ENCODE measurements at regions not wholly inside any gene's neighbourhood (a gene's known extent, or its start where the extent isn't known, plus 50 kb on each side); places are given as distances from the start of the nearest gene placed in this dataset.

GRCh38 chr15:38696109-38696727 is 131.6 kb upstream of the RASGRP1 start:
- no peak for DNase-seq (ENCODE audit: low spot score)

DNA sequence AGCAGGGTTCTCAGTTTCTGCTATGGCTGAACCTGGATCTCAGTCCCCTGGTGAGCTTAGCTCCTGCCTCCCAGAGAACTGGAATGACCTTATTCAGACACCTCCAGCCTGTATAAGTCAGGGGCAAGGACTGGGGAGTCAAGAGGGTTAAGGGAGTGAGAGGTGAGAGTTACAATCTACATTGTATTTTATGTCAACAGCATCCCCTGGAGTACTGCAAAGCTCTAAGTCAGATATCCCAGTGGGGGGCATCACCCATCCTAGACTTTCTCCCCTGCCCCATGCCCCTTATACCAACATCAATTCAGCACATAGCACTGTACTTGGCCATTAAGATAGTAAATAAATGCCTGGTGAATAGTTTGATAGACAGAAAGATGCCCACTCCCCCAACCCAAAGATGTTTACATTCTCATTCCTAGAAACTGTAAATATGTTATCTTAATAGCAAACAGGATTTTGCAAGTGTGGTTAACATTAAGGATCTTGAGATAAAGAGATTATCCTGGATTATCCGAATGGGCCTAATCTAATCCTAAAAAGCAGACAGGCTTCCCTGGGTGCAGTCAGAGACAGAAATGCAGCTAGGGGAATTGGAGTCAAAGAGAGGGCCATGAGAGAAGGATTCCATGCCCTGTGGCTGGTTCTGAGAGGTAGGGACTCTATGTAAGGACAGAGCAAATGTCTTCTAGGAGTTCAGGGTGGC is 132.3 kb upstream of the RASGRP1 start:
- no peak for DNase-seq (ENCODE audit: low spot score)

DNA sequence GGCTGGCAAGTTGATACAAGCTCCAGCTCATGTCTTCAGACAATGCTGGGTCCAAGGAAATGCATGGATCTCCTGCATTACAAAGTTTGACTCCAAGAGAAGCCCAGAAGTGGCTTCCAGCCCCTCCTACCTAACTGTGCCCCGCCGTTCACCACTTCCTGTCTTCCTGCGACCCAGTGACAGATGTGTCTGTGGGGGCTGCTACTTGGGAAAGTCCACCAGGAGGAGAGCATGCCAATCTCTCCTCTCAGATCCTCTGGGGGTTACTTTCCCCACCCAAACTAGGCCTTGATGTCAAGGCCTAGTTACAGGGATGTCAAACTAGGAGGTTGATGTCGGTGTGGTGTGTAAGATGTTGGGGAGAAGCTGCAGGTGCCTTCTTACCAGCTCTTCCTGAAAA is 133.6 kb upstream of the RASGRP1 start:
- no peak for DNase-seq (ENCODE audit: low spot score)

- DNase-seq (ENCODE audit: low spot score), result peak; percentile 64
Observed at GRCh38 chr15:38699633-38700230, 135.1 kb upstream of the RASGRP1 start.

DNA sequence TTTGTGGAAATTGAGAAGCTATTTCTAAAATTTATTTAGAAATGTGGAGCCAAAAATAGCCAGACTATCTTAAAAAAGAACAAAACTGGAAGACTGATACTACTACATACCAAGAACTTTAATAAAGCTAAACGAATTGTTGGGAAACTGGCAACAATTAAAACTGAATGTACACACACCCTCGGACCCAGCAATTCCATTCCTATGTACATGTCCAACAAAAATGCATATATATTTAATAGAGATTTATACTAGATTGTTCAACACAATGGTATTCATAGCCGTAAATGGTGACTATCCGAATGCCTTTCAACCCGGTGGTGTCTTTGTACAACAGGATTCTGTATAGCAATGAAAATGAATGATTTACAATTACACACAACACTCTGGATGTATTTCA is 136.5 kb upstream of the RASGRP1 start:
- DNase-seq (ENCODE audit: low spot score), result no peak

DNA sequence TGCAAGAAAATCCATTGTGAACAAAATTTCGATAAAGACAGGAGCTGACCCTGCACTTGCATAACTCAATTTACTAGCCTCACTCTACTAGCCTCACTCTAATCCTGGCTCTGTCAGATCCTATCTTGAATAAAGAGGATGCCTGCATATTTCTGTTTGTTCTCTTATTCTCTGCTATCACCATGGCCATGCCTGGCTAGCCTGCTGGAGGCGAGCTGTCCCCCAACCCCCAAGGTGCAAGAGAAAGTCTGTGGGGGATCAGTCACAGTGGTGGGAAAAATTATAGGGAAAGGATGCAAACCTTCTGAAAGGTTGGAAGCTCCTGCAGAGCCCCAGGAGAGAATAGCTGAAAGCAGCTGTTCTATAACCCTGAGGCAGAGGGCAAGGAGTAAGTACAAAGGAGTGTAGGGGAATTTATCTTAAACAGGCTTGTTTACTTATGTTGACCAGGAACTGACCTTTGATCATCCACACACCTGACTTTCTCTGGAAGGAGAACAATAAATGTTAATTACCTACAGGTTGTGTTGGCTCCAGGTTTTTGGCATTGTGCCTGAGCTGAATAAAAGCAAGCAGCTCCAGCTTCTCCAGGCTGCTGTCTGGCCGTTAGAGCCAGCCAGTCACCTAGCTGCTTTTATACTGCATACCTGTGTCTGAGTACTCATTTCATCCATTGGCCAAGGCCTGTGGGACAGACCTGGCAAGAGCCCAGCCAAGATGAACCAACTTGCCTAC is 137.7 kb upstream of the RASGRP1 start:
- no peak for DNase-seq (ENCODE audit: low spot score)

- DNase-seq (ENCODE audit: low spot score), result no peak
Observed at GRCh38 chr15:38705436-38706219, 141.0 kb upstream of the RASGRP1 start.

- DNase-seq (ENCODE audit: low spot score), result no peak
Observed at GRCh38 chr15:38706956-38707355, 142.3 kb upstream of the RASGRP1 start.

DNA sequence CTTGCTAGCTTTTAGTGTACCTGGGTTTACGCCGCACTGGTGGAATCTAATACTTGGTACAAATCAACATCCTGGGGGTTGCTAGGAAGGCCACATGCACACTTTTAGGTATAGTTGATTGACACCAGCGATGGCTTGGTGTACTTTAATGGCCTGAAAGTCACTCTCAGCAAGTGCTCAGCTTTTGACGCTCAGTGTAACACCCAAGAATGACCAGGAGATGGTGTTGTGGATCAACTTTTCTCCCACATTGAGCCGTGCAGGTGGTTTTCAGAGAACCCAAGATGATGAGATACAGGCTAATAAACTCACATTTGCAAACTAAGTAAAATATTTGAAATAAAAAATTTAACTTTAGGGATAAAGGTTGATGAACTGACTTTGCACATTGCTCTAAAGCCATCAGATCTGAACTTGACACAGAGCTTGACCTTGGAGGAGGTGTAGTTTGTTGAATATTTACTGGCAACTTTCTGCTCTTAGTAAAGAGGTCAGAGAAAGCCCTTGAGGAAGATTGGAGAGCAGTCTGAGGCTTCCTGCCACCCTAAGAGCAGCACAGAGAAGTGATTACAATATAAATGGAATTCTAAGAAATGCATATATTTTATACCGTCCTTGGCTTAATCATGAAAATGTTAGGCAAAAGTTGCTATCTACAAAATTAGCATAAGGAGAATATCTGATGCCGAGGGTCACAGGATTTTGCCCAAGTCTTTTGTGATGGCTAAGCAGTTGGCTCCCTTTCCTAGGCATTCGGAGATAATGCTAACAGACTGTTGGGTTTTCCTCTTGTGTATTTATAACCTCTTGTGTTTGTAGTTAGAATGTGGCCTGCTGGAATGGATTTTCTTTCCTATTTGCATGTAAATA is 143.4 kb upstream of the RASGRP1 start:
- DNase-seq (ENCODE audit: low spot score), result peak; percentile 48

- DNase-seq (ENCODE audit: low spot score), result no peak
Observed at GRCh38 chr15:38708672-38709180, 144.1 kb upstream of the RASGRP1 start.

DNA sequence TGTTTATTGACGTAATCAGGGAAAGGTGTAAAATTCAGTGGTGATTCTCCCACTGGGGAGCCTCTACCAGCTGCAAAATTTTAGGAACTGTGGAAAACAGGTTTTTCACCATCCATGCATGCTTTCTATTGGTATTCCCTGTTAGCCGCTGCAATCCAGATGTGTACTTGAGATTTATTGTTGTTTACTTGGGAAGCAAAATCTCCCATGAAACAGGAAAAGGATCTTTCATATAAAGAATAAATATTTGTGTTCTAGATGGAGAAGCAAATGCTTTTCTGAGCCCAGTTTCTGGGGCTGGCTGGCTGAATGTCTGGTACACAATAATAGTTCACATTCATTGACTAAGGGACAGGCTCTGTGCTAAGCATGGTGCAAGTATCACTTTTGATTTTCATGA is 144.6 kb upstream of the RASGRP1 start:
- no peak for DNase-seq (ENCODE audit: low spot score)

DNA sequence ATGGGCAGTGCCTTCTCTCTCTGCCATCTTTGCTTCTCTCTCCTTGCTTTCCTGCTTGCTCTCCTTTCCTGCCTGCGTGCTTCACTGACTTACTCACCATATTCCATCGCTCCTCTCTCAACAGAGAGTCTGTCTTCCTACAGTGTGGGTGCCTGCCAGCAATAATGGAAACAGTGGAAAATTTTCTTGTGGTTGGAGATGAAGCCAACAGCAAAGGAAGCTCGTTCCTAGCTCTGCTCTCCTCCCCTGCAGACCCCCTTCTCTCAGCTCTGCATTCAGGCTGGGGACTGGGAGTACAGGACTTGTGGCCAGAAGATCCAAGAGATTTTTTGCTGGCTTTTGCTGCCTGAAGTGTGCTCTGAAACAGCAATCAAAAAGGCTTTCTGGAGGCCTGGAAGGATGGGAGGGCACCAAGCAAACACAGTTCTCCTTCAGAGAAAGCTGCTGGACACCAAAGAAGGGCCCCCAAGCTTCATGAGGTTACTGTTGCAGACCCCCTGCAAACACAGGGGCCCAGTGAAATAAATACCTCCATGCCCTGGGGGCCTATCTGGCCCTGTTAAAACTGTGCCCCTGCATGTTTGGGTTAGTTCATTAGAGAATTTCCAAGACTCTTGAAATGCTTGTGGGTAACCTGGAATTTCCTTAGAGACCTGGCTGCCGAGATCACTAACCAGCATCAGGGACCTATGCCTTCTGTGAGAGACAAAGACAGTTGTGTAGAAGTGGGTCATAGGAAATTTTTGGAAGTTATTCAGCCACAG is 149.9 kb upstream of the RASGRP1 start:
- DNase-seq (ENCODE audit: low spot score), result no peak

DNA sequence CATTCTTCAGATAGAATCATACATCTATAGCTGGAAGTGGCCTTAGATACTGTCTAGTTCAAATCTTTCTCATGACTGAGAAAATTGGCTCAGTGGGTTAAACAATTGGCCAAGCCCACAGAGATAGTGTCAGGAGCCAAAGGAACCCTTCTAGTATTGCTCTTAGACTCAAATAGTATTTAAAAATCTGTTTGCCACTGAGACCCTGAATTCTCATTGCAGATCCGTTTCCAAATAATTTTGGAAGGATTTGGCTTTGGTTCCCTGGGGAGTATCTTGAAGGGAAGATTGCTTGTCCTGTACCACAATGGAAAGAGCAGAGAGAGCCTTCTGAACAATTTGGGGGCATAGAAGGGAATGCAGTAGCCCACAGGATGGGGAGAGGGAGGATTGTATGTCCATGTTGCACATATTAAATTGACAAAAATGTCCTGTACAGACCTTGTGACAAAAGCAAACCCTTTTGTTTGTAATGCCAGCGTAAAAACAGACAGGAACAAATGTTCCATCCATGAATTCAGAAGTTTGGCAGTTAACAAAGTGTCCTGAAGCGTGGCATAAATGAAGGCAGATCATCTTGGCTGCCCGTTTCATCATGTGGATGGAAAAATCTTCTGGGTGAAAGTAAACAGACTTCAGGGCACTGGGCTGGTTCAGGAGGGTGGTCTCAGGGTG is 156.4 kb upstream of the RASGRP1 start:
- DNase-seq (ENCODE audit: low spot score), result no peak

DNA sequence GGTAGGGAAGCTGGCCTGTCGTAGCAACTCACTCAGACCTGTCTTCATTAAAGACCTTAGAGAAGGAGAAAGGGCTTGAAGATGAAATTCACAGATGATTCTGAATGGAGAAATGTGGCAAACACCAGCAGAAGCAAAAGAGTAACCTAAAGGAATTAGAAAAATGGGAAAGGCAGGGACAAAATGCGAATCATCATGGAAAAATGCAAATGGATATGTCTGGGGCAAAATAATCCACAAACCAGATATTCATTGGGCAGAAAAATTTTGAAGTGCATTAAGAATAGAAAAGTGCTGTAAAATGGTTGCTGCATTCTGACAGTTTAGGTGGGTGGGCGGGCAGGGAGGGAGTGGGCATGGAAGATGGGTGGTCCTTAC is 156.9 kb upstream of the RASGRP1 start:
- DNase-seq (ENCODE audit: low spot score), result no peak

DNA sequence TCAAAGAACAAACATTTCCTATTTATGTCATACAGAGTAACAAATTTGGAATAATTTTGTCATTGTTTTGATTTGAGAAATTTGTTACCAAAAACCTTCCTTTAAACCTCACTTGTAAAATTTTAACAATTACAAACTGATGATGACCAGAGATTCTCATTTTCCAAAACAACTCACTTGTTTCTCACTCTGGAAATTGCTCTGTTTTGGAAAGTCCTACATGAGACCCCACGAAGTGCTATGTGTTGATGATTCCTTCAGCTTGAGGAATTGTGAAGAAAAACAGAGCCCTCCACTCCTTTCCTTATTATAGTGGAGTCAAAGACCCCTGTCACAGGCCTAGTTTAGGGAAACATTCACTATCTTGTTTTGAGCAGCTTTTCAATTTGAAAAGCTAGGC is 157.6 kb upstream of the RASGRP1 start:
- no peak for DNase-seq (ENCODE audit: low spot score)

DNA sequence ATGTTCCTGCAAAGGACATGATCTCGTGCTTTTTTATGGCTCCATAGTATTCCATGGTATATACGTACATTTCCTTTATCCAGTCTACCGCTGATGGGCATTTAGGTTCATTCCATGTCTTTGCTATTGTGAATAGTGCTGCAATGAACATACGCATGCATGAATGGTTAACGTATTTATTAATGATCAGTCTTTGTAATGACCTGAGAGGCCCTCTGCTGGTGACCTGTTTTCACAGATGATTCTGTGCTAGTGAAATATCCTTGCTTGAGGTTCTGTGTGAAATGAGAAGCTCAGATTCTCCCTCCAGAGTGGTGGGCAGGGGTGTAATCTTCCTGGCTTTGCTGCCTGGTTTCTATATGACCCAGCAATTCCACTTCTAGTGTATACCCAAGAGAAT is 160.2 kb upstream of the RASGRP1 start:
- DNase-seq (ENCODE audit: low spot score), result no peak

- DNase-seq (ENCODE audit: low spot score), result no peak
Observed at GRCh38 chr15:38726187-38726586, 161.6 kb upstream of the RASGRP1 start.

- DNase-seq (ENCODE audit: low spot score), result no peak
Observed at GRCh38 chr15:38733331-38733730, 168.7 kb upstream of the RASGRP1 start.

- no peak for DNase-seq (ENCODE audit: low spot score)
Observed at GRCh38 chr15:38740206-38740605, 175.6 kb upstream of the RASGRP1 start.

DNA sequence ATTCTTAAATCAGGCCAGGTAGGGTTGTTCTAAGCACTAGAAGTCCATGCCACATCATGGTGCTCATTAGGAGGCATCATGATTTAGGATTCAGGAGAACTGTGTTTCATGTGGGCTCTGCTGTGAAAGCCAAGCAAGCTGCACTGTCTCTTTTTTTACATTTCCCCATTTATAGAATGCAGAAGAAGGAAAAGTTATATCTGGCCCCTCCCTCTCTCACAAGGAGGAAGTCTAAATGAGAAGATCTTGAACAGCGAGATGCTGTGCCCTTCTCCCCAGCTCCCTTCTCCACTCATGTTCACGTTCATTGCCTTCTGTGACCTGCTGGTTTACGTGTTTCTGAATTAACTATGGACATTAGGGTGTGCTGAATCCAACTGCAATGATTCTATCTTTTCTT is 178.5 kb upstream of the RASGRP1 start:
- DNase-seq (ENCODE audit: low spot score), result peak; percentile 11

Measured in pons (tissue), 1 donor.